Colon (tissue), 2 donors: ENCODE measurements at regions not wholly inside any gene's neighbourhood (a gene's known extent, or its start where the extent isn't known, plus 50 kb on each side); places are given as distances from the start of the nearest gene placed in this dataset.

ENCODE experiments used
- FAIRE-seq: peaks from 2 replicates; lab custom pipeline; 2012; peaks lifted over from hg19 to GRCh38; lab: Jason Lieb, UNC
- donor health status: control.
- donor health status: control.

DNA sequence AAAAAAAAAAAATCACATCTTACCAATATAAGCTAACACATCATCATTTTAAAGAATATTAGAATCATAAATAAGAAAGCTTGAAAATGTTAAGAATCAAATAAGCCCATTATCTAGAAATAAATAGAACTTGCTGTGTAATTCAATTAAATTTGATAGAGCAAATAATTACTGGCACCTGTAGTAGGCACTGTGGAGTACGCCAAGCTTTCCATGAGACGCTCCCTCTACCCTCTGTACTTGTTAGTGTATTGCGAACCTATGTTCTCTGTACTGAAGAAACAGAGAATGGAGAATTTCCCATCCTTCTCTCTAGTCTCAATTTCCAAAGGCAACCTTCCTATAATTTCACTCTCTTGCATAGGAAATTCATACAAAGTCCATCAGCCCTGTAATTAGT is 61.7 kb upstream of the HAND2 start:
- no peak for FAIRE-seq

DNA sequence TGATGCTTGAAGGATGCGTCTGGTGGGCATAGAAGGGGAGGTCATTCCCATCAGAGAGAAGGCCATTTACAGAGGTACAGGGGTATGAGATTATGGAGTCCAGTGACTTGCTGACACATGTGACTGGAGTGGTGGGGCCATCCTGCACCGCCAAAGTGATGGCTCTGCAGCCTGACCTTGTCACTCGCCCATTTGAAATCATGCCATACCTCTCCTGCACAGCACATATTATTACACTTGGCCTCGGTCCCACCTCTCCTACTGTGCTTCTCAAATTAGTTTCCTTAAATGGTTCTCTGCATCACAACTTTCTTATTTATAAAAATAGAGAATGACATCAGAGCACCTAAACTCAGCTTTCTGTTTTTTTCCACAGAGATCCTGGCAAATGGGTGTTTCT is 60.7 kb upstream of the HAND2 start:
- no peak for FAIRE-seq

DNA sequence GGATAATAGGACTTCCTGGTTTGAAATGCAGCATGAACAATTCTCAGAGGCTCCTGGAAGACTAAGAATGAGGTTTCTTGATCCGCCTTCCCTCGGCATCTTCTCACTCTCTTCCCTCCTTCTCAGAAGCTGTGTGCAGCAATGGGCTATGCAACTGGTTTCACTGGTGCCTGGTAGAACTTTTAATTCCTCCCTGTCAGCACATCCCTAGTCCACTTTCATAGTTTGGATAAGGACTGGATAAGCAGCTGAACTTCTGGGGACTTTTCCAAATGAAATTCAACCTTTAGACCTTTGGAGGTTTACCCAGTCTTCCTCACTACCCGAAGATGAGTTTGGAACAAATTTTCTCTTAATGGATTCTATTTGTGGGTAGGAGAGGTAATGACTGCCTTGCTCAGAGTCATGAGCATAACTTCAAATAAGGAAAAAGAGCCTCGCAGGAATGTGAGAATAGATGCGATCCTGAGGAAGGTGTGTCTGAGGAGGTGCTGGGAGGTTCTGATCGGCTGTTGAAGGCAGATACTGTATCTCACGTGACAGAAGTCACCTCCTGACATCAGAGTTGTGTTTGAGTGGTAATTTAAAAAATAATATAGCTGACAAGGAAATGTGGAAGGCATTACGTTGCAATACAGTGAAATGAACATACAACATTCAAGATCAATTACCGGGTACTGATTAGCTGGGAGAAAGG is 56.0 kb upstream of the HAND2 start:
- FAIRE-seq, result no peak

DNA sequence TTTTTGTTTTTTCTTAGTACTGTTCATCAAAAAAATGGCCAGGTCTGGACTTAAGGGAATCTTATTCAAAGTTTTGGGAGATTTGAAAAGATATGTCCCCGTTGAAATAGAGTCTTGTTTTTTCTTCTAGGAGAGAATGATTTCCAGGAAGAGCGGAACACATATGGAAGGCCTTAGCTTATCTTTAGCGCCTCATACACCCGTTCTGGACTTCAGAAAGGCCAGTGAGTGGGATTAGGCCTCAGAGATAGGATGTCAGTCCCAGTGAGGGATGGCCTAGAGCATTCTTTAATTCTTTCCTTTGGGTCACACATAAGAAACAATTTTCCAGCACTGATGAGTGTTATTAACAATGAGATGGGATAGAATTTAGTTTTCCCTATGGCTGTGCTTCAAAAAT is 54.5 kb upstream of the HAND2 start:
- FAIRE-seq, result no peak
